ENCODE measurements at regions not wholly inside any gene's neighbourhood (a gene's known extent, or its start where the extent isn't known, plus 50 kb on each side); places are given as distances from the start of the nearest gene placed in this dataset.

GRCh38 chr13:97122381-97122996 lies 99.6 kb upstream of the MBNL2 start:
- no peak overlapping the region for H3K9ac ChIP-seq (ENCODE audit: low read length)

More at GRCh38 chr13:97122381-97122996, 99.6 kb upstream of the MBNL2 start:
- Mint-ChIP-seq H3K4me3 (no peak overlapping the region), H3K4me1 (no peaks in the 10 kb centered on the region), H3K27me3 (peaks cover 48% of the 10 kb centered on the region), H3K27ac (no peak overlapping the region), H3K9me3 (ENCODE audit: insufficient read depth) (no peaks in the 10 kb centered on the region)
- ChIA-PET CTCF (interaction anchor here (1.1 kb wide), 1 partner anchor 15 kb away, joined by 3 read pairs; no protein-coding TSS in a partner anchor), POLR2A (no interaction called here)
- TF ChIP-seq CTCF (IDR thresholded peaks at IDR 0.05) (no peak), EZH2 (IDR thresholded peaks at IDR 0.05; ENCODE audit: borderline replicate concordance, insufficient read depth, low read depth, low read length, poor library complexity, severe bottlenecking) (no peak)
- H3K79me2 ChIP-seq (ENCODE audit: control insufficient read depth, insufficient read depth, low read length): no peaks in the 10 kb centered on the region
- no peak overlapping the region for H3K4me3 ChIP-seq (ENCODE audit: control extremely low read depth in 1 of 5, extremely low read depth in 1 of 5, insufficient read depth in 1 of 5, low read depth in 2 of 5, low read length in 4 of 5)
- H3K36me3 ChIP-seq (replicated peaks in 1 of 2; ENCODE audit: control extremely low read depth in 1 of 2, control insufficient read depth in 1 of 2, extremely low read depth in 1 of 2, insufficient read depth in 2 of 2, low read length in 1 of 2): no peaks in the 10 kb centered on the region
- no peaks in the 10 kb centered on the region for H3K9me3 ChIP-seq (ENCODE audit: control extremely low read depth in 1 of 3, control insufficient read depth in 2 of 3, insufficient read depth in 1 of 3, low read length in 2 of 3)
- ATAC-seq (ENCODE audit: low read depth): no peak
- no peak for DNase-seq
- WGBS (ENCODE audit: insufficient coverage): 100% methylated on average over 2 of the region's 4 CpGs
- H3K27ac ChIP-seq (ENCODE audit: low read length in 2 of 2): no peak overlapping the region
- H4K20me1 ChIP-seq (ENCODE audit: control insufficient read depth, insufficient read depth, low read length, poor library complexity, severe bottlenecking): no peaks in the 10 kb centered on the region
- peaks cover 0 to 8% (median 0%) of the 10 kb centered on the region in 4 experiments for H3K27me3 ChIP-seq (replicated peaks in 1 of 4; ENCODE audit: control extremely low read depth in 1 of 4, control insufficient read depth in 3 of 4, insufficient read depth in 4 of 4, low read length in 3 of 4)
- intact Hi-C loops (cut with micrococcal nuclease): no loop called here
- H3K4me2 ChIP-seq (replicated peaks; ENCODE audit: low read depth, low read length, poor library complexity, severe bottlenecking): no peak overlapping the region
- no peak overlapping the region for H2AFZ ChIP-seq (ENCODE audit: insufficient read depth, low read depth, low read length, poor library complexity, severe bottlenecking)
- no peaks in the 10 kb centered on the region for H3K4me1 ChIP-seq (ENCODE audit: control insufficient read depth in 2 of 2, insufficient read depth in 2 of 2, low read length in 2 of 2)

All from B cell (primary cell).